ENCODE measurements at regions not wholly inside any gene's neighbourhood (a gene's known extent, or its start where the extent isn't known, plus 50 kb on each side); places are given as distances from the start of the nearest gene placed in this dataset.

DNA sequence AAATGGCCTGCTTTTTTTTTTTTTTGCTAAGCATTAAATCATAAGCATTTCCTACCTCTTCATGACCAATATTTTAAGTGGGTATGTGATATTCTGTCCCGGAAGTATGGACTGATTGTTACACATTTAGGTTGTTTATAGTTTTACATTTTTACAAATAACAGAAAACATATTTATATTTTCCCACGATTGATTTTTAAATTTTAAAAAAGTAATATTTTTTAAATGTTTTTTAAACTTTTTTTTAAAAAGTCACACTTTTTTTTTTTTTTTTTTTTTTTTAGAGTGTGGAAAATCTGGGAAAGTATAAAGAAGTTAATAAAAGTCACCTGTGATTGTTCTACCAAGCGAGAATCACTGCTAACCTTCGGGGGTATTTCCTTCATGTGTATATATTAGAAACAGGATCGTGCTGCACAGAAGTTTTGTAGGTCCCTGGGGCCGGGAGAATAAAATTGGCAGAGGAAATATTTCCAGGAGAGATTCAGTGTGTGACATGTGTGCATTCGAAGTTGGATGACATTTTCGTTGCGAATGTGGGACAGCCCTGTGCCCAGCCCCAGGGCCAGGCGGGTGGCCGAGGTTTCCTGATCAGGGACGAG lies 173.1 kb downstream of the CDC5L start:
- no peak for DNase-seq (ENCODE audit: low read depth)

DNA sequence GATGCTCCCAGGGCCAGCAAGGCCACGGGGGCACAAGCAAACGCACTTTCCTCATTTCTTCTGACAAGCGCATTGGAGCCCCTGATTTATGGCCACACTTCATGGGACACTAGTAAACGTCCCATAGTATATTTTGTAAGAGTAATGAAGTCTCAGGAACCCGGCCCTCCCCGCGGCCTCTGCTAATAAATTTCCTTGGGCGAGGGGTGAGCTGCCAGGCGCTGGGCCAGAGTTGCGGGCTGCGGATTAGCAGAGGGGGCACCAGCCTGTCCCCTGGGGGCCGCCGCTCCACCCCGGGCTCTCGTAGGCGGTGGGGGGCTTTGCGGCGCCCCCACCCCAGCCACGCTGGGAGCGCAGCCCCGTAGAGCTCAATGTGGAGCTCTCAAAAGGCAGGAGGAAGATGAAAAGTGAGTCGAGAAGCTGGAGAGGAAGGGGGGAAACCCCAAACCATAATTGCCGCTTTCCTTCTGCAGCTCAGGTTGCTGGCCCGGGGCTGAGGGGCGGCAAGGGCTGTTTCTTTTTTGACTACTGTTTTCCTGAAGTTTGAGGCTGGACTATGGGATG lies 173.6 kb downstream of the CDC5L start:
- no peak for DNase-seq (ENCODE audit: low read depth)

DNA sequence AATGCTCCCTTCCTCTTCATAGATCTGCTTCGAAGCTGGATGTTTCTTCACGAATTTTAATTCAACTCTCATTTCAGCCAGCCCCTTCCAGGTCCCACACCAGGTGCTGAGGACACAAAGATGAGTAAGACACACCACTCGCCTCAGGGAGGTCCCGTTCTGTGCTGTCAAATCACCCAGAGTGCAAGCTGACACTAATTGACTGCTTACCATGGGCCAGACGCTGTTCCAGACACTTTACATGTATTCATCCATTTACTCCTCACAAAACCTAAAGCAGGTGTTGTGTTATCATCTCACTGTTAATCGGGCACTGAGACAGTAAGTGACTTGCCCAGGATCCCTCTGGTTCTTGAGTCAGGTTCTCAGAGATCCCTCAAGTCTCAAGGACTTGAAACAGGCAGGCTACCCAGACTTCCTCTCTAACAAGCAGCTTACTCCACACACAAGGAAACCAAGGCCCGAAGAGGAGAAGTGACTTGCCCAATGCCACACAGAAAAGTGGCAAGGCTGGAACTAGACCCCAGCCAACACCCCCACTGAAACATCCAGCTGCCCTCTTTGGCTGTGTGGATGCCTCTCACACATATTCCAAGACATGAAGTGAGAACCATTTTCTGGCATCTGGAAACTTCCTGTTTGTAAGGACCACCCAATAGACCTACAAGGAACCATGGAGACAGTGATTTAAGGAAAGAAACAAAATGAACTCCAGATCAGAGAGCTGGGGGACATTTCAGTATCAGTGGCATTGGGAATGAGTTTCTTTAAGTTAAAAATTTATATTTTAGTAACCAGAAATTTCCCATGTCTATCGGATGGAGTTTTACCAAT lies 174.5 kb downstream of the CDC5L start:
- DNase-seq (ENCODE audit: low read depth): no peak

DNA sequence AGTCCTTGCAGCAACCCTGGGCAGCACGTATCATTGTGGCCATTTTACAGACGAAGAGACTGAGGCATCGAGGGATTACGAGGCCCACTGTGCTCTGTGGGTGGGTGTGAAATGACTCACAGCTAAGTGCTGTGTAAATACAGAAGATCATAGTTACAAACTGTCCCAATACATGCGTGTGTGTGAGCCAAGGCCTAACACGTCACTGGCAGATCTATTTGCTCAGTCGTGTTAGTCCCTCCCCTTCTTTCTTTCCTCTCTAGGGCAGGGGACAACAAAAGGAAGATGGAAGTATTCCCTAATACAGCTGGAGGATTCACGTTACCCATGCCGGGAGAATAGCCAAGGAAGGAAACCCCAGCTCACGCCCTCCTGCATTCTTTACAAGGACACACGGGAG lies 175.9 kb downstream of the CDC5L start:
- DNase-seq (ENCODE audit: low read depth): no peak

DNA sequence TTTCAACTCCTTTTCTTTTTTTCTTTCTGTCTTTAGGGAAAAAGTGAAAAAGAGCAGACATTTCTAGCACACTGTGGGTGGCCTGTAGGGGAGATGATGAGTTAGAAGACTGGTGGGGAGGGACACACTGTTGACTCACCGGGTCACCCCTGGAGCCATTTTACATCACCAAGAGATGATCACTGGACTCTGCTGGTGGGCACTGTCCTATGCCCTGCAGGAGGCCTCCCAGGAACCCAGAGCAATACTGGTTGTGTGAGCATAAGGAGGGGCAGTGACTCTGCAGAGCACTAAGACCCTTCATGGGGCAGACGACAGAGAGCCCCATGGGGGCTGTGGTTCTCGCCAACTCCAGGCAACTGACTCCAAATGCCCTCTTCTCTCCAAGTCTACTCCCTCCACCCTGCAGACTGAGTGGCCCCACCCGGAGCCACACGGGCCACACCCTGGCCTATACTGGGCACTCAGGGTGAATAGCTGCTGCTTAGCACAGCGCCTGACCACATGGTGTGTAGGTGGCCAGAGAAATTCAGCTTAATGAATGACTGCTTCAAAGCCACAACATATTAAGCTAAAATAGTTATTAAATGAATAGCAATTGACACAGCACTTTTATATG lies 177.5 kb downstream of the CDC5L start:
- no peak for DNase-seq (ENCODE audit: low read depth)

DNA sequence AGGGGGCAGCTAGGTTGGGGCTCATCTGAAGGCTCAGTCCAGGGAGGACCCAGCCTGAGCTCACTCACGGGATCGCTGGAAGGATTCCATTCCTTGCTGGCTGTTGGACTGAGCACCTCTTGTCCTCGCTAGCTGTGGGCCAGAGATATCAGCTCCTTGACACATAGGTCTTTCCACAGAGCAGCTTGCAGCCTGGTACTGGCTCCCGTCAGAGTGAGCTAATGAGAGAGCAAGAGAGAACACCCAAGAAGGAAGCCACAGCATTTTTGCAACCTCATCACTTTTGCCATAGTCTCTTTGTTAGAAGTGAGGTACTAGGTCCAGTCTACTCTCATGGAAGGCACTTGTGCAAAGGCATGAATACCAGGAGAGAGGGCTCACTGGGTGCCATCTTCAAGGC lies 179.9 kb downstream of the CDC5L start:
- DNase-seq (ENCODE audit: low read depth): no peak

DNA sequence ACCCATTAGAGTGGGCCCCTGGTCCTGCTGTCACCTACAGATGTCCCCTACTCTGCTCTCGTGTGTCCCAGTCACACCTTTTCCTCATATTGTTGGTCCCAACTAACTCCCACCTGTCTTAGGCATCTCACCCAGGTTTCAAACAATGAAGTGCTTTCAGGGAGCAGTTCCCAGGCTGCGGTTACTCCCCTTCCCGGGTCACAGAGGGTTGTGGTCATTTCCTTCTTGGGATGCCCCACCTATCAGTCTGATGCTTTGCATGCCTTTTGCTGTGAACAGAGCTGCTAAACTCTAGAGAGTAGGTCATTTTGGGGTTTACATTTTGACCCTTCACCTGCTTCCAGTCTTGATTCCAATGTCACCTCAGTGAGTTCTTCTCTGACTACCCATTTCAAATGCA lies 181.6 kb downstream of the CDC5L start:
- no peak for DNase-seq (ENCODE audit: low read depth)

DNA sequence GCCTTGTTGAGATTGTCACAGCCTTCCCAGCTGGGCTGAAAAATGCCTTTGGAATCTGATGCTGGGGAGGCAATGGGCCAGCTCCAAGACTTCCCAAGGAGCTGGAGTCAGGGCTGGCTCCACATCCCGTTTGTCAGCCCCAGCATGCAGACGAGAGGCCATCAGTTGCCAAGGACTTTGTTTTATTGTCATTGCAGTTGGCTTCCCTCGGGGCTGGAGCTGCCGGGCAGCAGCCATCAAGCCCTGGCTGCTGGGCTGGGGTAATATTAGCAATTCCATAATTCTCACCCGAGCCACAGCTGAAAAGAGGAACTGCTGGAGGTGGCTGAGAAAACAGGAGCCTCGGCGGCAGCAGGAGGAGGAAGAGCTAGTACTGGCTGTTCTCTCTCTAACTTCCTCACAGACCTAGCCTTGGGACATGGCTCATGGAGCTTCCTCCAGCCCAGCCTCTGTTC lies 182.5 kb downstream of the CDC5L start:
- DNase-seq (ENCODE audit: low read depth): no peak

DNA sequence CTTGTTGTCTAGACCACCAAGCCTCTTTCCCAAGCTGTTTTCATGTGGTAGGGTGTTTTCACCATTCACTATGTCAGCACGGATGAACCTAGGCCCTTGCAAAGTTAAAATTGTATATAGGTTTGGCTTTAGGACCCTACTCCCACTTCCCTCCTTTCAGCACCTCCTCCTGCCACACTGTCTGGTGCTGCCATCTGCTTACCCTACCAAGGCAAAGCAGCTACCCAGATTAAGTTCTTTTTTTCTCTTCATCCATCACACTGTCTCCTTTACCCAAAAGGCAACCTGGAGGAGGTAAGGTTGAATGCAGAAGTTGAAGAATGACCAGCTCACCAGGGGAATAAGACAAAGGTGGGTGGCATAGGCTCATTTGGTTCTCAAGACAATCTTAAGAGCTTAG lies 184.0 kb downstream of the CDC5L start:
- DNase-seq (ENCODE audit: low read depth): no peak

DNA sequence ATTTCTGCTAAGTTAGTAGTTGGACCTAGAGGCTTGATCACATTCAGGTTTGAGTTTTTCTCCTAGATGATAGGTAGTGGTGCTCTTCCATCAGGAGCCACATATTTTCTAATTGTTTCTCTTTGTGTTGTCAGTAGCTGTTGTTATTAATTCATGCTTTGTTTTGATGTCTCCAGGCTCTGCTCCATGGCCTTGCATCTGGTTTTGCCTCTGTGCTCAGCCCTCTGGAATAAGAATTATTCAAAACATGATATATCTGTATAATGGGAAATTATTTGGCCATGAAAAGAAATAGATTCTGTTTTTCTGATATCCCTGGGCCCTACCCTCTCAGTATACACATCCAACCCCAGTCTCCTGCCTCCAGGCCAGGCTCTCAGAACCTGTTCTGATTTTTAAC lies 184.8 kb downstream of the CDC5L start:
- DNase-seq (ENCODE audit: low read depth): no peak

DNA sequence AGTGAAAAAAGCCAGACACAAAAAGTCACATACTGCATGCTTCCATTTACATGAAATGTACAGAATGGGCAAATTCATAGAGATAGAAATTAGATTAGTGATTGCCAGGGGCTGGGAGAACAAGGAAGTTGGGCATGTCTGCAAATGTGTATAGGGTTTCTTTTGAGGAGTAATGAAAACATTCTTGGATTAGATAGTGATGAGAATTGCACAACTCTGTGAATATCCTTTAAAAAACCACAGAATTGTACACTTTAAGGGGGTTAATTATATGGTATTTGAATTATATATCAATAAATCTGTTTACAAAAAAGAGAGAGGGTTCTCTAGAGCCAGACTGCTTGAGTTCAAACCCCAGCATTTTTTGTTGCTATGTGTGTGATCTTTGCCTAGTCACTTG lies 188.1 kb downstream of the CDC5L start:
- no peak for DNase-seq (ENCODE audit: low read depth)

DNA sequence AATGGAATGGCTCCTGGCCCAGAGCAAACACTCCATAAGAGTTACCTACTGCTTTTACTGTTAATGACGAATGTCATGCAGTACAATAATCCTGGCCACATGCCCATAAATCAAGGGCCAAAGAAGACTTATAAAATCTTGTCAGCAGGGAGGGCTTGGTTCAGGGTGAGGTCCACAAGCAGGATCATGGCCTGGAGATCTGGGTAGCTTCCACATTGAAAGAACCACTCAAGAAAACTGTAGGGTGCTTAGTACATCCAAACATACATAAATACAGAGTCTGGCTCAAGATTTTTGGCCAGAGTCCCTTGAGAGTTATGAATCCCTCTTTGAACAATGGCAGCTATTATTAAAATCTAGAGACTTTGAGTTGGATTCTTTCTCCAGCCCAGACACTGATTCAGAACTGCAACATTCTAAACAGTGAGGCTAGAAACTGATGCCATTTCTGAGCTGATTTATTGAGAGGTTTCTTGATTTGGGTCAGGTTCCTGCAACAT lies 188.7 kb downstream of the CDC5L start:
- no peak for DNase-seq (ENCODE audit: low read depth)

DNA sequence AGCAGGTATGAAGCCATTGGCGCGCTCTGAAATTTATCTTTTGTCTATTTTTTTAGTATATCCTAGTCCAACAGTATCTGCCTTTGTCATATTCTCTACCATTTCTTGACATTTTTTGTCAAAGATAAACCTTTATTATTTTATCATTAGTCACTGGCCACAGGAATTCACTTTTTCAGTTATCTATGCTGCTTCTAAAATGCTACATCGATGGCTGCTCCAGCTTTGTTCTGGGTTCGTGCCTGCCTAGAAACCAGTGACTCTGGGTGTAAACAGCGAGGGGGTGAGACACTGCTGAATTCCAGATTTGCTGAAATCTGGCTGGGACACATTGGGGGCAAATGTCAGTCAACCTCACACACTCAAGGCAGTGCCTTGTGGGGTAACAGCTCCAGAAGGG lies 193.4 kb downstream of the CDC5L start:
- DNase-seq (ENCODE audit: low read depth): no peak

DNA sequence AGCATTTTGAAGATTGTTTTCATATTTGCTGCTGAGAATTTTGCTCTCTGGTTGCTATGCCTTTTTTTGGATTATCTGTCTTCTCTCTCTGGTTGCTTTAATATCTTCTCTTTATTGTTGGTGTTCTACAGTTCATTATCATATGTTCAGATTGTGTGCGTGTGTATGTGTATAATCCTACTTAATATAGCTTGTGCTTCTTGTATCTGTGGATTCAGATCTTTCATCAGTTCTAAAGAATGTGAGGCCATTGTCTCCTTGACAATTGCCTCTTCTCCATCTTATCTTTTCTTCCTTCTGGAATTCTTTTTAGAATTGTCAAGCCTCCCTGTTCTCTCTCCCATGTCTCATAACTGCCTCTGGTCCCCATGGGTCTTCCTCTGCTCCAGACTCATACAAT lies 195.4 kb downstream of the CDC5L start:
- no peak for DNase-seq (ENCODE audit: low read depth)

DNA sequence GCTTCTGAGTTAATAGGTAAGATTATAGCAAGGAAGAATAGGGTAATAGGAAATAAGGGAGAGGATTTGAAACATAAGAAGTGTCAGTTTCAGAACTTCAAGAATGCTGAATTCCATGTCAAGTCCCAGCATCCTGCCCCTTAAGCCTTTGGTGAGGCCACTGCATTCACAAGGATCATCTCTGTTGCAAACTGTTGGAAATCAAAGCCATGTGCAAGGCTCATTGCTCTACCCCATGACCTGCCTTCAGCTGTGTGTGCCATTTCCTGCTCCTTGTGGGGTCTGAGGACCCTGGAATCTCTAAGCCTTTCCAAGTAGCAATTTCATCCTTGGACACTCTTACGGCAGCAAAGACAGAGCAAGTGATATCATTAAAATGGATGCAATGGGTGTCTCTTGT lies 203.0 kb downstream of the CDC5L start:
- DNase-seq (ENCODE audit: low read depth): no peak

DNA sequence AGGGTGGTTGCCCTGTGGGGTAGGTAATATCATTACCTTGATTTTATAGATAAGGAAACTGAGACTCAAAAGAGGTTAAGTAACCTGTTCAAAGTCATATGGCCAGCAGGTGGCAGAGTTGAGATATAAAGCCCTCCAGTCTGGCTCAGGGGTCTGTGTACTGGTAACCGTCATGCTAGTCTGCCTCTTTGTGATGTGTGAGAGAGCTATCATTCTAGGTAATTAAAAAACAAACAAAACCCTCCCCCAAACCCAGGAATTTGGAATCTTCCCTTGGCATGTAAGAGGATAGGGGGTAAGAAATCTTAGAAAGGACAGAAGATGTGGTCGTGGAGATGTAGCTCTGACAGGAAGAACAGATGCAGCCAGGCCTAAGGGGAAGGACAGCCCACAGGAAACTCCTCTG lies 206.0 kb downstream of the CDC5L start:
- DNase-seq (ENCODE audit: low read depth): no peak

DNA sequence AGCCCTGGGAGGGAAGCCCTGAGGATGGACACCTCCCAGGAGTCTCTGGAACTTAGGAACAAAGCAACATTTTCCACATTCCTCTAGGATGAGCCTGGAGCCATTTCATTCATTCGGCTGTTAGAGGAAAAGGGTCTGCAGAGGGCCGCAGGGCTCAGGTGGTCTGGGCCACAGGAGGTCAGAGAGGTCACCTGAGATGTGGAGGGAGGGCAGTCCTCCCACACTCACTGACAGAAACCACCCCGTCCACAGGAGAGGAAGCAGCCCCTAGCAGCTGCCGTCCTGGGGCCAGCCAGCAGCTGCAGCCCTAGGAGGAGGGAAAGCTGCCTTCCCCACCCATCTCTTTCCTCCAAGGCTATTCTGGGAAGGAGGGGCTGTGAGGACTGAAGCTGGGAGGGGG lies 207.0 kb downstream of the CDC5L start:
- no peak for DNase-seq (ENCODE audit: low read depth)

DNA sequence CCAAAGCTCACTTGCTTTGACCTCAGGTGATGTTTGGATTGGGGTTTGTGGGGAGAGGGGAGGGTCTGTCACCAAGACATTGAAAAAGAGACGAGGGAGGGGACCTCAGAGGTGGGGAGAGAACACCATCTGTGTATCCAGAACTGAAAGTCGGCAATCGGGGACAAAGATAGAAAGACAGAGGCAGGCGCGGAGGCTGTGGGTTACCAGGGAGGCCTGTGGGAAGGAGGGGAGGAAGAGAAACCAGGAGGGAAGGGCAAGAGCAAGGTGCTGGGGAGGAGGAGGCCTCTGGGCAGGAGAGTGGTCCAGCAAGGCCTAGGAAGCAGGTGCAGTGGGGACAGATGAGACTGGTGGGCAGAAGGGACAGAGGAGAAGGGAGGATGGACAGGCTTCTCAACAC lies 211.2 kb downstream of the CDC5L start:
- DNase-seq (ENCODE audit: low read depth): no peak

DNA sequence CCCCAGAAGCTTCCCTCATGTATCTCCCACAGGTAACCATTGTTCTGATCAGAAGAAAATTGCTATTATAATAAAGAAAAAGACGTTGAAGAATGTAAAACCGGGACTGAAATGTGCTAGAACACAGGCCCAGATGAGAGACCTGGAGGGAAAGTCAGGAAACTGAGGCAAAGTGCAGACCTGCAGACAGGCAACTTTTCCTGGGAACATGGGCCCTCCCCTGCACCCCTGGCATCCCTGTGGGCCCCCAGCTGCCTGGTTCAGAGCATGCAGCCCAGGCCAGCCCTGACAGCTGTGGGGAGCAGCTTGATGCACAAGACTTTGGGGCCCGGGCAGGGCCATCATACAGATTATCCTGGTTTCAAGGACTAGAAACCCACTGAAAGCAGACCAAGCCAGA lies 212.2 kb downstream of the CDC5L start:
- DNase-seq (ENCODE audit: low read depth): no peak

DNA sequence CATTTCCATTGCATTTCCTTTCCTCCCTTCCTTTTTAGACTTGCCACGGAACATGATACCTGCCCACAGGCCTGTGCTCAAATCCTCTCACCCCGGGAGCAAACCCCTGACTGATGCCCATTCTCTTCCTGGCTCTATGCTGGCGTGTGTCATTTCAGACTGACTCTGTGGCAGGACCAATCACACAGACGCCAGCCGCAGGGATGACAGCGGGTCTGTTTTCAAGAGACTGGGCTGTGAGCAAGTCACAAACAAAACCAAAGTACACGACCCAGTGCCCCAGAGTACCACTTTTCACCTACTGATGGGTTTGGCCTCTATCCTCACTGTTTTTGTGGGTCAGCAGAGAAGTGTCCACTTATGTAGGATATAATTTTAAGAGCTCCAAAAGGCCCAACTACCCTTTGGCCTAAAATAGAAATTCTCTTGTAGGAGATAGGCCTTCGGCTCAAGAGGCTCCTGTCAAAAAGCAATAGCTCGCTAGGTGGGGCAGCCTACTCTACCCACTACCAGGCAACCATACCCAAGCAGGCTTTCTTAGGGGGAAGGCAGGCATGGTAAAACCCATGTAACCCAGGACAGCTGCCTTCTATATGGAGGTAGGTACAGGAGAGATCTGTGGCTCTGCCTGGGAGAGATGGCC lies 215.7 kb downstream of the CDC5L start:
- DNase-seq (ENCODE audit: low read depth): no peak

DNA sequence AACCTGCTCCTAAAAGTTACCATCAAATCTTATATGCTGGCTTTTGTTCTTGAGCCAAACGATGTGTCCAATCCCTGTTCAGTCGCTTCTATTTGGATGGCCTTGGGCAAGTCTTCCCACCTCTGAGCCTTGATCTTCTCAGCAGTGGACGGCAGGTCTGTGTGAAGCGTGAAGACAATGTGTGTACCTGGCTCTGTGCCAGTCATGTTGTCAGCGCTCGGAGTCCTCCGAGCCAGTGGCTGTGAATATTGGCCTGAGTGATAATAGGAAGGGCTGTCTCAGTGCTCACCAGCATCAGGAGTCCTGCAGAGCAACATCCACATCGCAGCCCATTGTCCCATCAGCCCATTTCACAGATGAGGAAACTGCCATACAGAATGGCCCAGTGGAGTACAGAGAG lies 219.0 kb downstream of the CDC5L start:
- DNase-seq (ENCODE audit: low read depth): no peak

DNA sequence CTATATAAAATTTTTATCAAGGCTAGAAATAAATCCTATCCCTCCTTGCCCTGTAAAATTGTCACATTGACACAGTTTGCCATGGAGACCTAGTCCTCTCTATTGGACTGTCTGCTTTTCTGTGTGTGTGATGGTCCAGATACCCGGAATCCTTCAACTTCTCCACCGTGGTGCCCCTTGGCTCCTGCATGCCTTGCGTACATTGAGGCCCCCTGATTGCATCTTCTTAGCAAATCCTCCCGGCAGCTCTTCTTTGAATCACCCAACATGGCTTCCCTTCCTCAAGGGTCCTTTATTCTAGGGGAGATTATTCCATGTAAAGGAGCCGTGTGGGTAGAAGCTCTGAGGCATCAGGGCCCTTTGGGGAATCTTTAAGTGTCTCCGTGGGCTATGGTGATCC lies 219.5 kb downstream of the CDC5L start:
- no peak for DNase-seq (ENCODE audit: low read depth)

All from activated T-helper 1 cell treated with Interleukin-2 at 50 U/mL for 16 hours (primary cell).